Stimulated activated CD4-positive, alpha-beta T cell treated with anti-CD3 and anti-CD28 coated beads, Interleukin-1b, Interleukin-23, amount 100 ng/mL, for 24 hours (primary cell): ENCODE measurements at regions not wholly inside any gene's neighbourhood (a gene's known extent, or its start where the extent isn't known, plus 50 kb on each side); places are given as distances from the start of the nearest gene placed in this dataset.

Experiments used
- DNase-seq, 4 experiments: peaks; one replicate each; pipeline ENCODE4 v3.0.0-alpha.2; 2020; ENCODE audit warnings: low read depth in 4 of 4, low spot score in 1 of 4

GRCh38 chr10:131746241-131746711 is 154.5 kb upstream of the PPP2R2D start:
- no peak for DNase-seq

GRCh38 chr10:131746785-131747184 is 154.0 kb upstream of the PPP2R2D start:
- no peak for DNase-seq

DNA sequence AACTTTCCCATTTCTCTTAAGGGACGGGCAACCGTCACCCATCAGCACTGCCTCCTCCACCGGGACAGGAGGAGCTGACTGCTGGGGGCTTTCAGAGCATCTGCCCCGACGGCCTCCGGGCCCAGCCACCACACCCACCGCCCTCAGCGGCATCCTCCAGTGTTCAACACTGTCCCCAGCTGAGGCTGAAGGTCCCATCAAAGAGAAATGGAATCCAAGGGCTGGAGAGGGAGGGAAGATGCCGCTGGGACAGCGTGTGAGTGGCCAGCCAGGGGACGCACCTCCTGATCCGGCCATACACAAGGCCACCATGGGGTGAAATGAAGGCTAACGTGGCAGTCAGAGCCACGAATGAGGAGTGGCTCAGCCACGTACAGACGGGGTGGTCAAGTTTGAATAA is 153.6 kb upstream of the PPP2R2D start:
- no peak for DNase-seq

GRCh38 chr10:131747791-131748190 is 153.0 kb upstream of the PPP2R2D start:
- DNase-seq, result no peak

- DNase-seq, result no peak
These were observed 152.6 kb upstream of the PPP2R2D start for GRCh38 chr10:131748191-131748590.

GRCh38 chr10:131748831-131749766 is 151.7 kb upstream of the PPP2R2D start:
- no peak for DNase-seq

DNA sequence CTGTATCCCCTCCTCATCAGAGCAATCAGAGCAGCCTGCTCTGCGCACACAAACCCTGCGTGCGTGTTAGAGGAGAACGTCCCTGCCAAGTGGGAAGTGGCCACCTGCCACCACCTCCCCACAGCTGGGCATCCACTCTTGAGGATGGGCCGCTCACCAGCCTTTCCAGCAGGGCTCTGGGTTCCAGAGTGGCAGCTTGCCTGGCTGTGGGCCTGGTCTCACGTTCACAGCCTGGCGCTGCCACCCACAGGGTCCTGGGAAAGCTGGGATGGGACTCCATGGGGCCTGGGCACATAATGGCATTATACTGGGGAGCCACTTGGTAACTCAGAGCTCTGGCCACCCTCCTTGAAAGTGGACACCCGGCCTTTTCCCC is 151.1 kb upstream of the PPP2R2D start:
- DNase-seq, result no peak

DNA sequence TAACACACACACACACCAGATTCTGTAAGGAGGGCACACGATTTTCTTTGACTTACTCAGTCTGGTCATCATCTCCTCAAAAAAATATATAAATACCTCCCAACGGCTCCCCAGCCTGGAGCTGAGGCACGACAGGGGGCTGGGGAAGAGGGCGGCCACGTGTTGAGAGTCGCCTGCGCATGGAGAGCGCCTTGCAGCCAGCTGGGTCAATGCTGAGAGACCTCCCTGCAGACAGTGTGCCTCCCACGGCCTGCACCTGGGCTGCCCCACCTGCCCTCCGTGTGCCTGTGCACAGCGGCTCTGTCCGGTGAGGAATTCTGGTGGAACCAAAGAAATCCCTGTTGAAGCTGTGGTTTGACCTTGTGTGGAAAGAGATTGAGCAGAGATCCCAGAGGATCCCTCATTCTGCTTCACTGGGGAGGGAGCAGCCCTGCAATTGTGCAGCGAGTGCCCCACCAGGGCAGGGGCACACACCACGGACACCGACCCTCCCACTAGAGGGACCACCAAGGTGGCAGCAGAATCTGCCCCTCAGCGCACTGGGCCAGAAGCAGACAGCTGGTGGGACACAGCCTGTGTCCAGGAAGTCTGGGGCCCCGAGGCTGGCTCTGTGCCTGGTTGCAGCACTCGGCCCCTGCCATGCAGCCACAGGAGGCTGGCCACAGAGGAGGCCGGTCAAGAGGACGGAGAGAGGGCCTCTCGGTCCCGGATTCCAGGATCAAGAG is 150.5 kb upstream of the PPP2R2D start:
- DNase-seq, result no peak

DNA sequence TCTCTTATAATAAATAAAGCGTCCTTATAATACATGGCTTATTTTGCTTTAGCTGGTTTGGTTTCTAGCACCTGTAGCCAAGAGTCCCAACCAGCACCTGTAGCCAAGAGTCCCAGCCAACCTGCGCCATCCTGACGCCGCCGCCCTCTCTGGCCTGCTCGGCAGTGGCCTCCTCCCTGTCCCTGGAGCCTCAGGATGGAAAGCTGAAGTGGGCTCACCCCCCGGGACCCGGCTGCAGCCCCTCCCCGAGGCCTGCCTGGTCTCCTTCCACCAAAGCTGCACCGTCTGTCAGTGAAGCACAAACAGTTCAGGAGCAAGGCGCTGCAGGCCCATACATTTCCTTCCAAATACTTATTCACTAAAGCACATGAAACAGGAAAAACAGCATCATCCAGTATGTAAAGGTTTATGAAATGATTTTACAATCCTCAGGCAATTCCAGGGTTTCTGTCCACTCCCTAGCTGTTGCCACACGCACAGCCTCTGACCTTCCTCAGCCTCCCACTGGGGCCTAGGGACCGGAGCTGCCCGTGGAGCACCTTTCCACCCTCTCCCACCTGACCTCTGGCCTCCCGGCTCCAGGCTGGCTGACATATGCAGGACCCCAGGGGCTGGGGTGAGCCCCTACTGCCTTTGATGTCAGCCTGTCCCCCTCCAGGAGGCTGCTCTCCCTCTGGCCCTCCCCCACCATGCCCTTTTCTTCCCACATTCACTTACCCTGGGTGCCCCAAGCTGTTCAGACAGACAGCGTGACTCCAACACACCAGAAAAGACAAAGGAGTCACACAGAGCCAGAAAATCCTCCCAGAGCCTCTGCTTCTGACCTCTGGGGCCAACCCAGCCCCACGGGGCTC is 149.6 kb upstream of the PPP2R2D start:
- DNase-seq, result no peak

DNA sequence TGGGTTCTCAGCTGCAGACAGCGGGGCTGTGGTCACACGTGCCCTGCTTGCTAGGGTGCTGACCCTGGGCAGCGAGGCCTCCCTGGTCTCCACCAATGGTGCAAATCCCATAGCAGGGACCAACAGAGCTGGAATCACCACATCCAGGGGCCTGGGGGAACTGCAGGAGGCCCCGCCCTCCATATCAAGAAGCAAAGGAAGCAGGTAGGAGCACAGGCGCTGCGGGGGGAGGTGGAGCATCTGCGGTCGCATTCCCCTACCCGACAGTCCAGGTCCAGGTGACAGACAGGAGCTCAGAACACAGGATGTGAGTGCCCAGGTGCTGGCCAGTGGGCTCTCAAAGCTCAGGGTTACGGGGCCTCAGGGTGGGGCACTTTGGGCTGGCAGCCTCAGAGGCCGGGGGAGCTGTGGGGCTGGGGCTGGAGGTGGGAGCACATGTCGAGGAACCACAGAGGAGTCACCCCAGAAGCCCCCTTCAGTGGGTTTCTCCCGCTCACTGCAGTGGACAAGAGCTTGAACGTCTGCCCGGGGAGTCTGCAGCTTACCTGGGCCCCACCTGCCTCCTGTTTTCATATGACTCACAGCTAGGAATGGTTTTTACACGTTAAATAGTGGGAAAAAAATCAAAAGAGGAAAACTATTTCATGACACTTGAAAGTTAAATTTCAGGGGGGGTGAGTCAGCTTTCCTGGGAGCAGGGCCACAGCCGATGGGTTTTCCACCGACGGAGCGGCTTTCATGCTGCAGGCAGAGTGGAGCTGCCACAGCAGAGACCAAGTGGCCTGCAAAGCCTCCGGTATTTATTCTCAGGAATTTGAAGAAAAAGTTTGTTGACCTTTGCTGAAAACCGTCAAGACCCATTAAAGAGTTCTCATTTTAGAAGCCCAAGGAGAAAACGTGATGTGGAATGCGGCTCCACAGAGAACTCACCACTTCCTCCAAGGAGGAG is 148.7 kb upstream of the PPP2R2D start:
- DNase-seq, result no peak

DNA sequence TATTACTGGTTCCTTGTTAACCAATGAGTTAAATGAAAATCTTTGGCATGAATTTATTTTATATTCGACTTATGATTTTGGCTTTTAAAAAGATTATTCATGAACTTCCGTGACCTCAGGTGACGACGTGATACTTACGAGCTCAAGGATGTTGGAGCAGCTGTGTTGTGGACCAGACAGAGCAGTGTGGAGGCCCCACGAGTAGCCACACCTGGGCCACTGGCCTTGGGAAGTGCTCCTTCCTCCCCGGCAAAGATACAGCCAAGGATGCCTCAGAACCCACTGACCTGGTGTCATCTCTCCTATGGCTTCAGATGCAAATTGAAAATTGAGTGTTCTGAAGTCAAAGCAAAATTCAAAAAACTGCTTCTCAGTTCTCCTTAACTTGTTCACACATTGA is 147.5 kb upstream of the PPP2R2D start:
- DNase-seq, result no peak

DNA sequence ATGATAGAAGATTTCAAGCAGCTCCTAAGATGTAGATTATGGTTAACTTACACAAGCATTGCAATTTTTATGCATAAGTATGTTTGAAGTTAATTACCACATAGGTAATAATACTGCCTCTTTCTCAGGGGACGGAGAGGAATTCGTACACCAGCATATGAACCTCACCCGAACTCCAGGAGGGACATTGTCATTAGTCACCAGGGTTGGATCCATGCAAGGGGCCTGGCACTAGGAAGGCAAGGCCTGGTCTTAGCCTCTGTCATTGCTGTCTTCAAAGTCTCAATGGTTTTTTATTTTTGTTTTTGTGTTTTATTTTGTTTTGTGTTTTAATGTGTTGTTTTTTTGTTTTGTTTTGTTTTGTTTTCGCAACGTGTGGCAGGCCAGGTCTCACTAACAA is 145.6 kb upstream of the PPP2R2D start:
- DNase-seq, result no peak

DNA sequence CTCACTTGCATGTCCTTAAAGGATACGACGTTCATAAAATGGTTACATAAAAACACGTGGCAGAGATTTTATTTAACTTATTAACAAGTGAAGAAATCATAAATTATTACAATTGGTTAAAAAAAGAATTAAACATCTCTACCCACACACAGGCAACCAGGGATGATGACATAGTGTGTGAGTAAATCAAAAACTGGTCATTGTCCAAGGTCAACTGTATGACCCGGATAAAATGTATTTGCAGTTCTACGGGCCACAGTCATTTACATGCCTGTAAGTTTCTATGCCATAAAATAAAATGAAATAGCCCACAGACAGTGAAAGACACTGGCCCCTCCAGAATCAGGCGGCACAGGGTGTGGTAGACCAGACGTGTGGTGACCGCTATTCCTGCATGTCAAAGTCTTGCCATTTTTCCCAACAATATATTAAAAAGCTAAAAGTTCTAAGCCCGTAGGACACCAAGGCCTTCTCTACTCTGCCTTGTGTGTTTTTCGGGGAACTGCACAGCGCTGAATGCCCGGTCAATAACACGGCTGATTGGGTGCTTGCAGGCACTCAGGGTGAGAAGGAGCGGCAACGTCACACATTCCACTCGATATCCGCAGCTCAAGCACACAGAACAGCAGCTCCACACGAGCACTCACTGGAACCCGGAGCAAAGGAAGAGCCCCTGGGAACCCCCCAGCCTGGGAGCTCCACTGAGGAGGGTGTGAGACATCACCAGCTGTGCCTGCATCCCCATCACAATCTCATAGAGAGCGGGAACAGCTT is 143.3 kb upstream of the PPP2R2D start:
- no peak for DNase-seq

DNA sequence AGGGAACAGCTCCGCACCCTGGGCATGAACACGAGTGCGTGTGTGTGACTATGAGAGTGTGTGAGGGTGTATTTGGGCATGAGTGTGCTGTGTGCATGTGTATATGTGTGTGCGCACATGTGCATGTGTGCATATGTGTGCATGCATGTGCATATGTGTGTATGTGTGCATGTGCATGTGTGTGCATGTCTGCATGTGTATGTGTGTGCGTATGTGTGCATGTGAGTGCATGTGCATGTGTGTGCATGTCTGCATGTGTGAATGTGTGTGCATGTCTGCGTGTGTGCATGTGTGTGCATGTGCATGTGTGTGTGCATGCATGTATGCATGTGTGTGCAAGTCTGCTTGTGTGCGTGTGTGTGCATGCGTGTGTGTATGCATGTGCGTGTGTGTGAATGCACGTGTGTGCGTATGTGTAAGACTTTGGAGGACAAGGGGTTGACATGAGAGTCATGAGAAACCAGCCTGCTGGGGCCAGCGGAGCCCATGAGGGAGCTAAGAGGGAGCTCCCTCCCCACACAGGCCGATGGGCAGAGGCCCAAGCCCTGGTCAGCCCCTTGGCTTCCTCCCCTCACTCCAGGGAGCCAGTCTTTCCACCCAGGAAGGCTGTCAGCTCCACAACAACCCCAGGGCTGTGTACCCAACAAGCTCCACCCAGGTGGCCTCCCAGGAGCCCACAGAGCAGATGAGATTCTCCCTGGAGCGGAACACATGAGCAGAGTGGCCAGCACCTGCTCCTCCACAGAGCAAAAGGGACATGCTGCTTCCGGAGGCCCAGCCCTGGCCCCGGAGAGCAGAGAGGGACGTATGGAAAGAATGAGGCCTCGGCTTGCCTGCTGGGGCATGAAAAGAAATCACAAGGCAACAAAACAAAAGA is 142.5 kb upstream of the PPP2R2D start:
- no peak for DNase-seq

- DNase-seq, result no peak
These were observed 141.9 kb upstream of the PPP2R2D start for GRCh38 chr10:131758939-131759301.

DNA sequence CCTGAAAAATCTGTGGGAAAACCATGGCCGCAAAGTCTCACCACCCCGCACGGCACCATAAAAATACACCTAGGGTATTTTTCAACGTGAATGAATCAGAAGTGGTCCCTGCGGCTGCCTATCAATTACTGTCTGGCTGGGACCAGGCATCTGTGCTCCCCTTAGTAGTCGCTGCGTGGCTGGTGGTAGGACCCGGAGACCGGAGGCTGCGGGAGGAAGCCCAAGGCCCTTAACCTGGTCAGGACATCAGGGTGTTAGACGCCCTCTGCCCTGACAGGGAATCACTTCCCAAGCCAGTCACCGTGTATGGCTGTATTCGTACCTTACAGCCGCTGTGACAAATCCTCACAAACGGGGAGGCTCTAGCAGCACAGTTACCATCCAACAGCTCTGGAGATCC is 141.5 kb upstream of the PPP2R2D start:
- DNase-seq, result no peak

GRCh38 chr10:131760416-131761166 is 140.2 kb upstream of the PPP2R2D start:
- DNase-seq, result no peak
